Transverse colon (tissue), 4 donors: ENCODE measurements at regions not wholly inside any gene's neighbourhood (a gene's known extent, or its start where the extent isn't known, plus 50 kb on each side); places are given as distances from the start of the nearest gene placed in this dataset.

Experiments used
- DNase-seq: peaks from one replicate; pipeline ENCODE4 v3.0.0-alpha.2; 2019
- H3K27ac ChIP-seq, 4 donors: fragments of 200-600 bp; sonication (generic); 2 replicates each; pipeline ENCODE4 v1.5.1; 2016 to 2018; ENCODE audit warnings: inconsistent platforms in 4 of 4
- H3K27me3 ChIP-seq: fragments of 200-600 bp; sonication (generic); 2 replicates; pipeline ENCODE4 v1.5.1; 2017; ENCODE audit warnings: inconsistent platforms
- H3K36me3 ChIP-seq, 4 donors: fragments of 200-600 bp; sonication (generic); 2 replicates each; pipeline ENCODE4 v1.5.1; 2017 to 2019; ENCODE audit warnings: inconsistent platforms in 4 of 4
- H3K4me1 ChIP-seq, 4 donors: fragments of 200-600 bp; sonication (generic); 2 replicates each; pipeline ENCODE4 v1.5.1; 2017 to 2020; ENCODE audit warnings: inconsistent platforms in 4 of 4
- H3K4me3 ChIP-seq, 4 donors: fragments of 200-600 bp; sonication (generic); 1 replicate in 1 of 4; 2 replicates in 3 of 4; pipeline versions ENCODE4 v1.5.1 to v1.6.1; 2017 to 2019; ENCODE audit warnings: inconsistent platforms in 4 of 4
- H3K9me3 ChIP-seq, 2 donors: fragments of 200-600 bp; sonication (generic); 2 replicates each; pipeline ENCODE4 v1.5.1; 2017 to 2019; ENCODE audit warnings: inconsistent platforms in 2 of 2
- CTCF ChIP-seq, 5 experiments: fragments of 200-600 bp in 3 of 5; fragments of 450-650 bp in 2 of 5; sonication (generic) in 3 of 5; IDR thresholded peaks; 1 replicate in 2 of 5; 2 replicates in 3 of 5; pipeline ENCODE4 v1.5.1; 2016 to 2017; ENCODE audit warnings: antibody characterized with exemption in 5 of 5, inconsistent platforms in 3 of 5, mild to moderate bottlenecking in 2 of 5, moderate library complexity in 1 of 5
- EP300 ChIP-seq: sonication (generic); formaldehyde crosslinking; IDR thresholded peaks from one replicate; pipeline ENCODE4 v1.6.1; 2017; ENCODE audit warnings: antibody characterized with exemption, low read depth
- POLR2A ChIP-seq: fragments of 450-650 bp; IDR thresholded peaks from one replicate; pipeline ENCODE4 v1.6.1; 2016; ENCODE audit warnings: antibody characterized with exemption, mild to moderate bottlenecking, moderate library complexity
- POLR2AphosphoS5 ChIP-seq, 3 donors: sonication (generic); formaldehyde crosslinking; IDR thresholded peaks; one replicate each; pipeline ENCODE4 v1.6.1; 2016; ENCODE audit warnings: antibody characterized with exemption in 3 of 3
- WGBS, 2 donors: methylation state at CpG; one replicate each; pipeline ENCODE4 v1.1.5; 2018; ENCODE audit warnings: low coverage in 1 of 2; 5-methylcytosine and 5-hydroxymethylcytosine counted together
- in situ Hi-C, 4 donors: fragments of 200-750 bp; cut with MboI; loops; one replicate each; pipeline versions ENCODE4 v1.15.0 to v1.15.1; 2017; ENCODE audit warnings: low sequenced_read_pairs in 3 of 4, low pct_ligation_motif_present in 1 of 4, low pct_unique_long_range_greater_than_20kb in 1 of 4
- intact Hi-C: fragments of 100-400 bp; cut with DNase I; formaldehyde crosslinking; loops from one replicate; pipeline ENCODE4 v1.15.1; 2023; ENCODE audit warnings: low total_unique reads

GRCh38 chr4:126697748-126698147 is 935.0 kb upstream of the INTU start:
- no peaks in the 10 kb centered on the region for H3K4me1 ChIP-seq
- H3K27me3 ChIP-seq: no peaks in the 10 kb centered on the region
- in situ Hi-C loops: no loop called here
- TF ChIP-seq POLR2A (no peak), POLR2AphosphoS5 (IDR thresholded peaks at IDR 0.05) (no peak), EP300 (no peak), CTCF (IDR thresholded peaks at IDR 0.05) (no peak)
- H3K4me3 ChIP-seq: no peak overlapping the region
- no peak for DNase-seq
- WGBS, 2 donors: 45 to 76% methylated on average over 1 of the region's 1 CpG
- H3K27ac ChIP-seq: no peak overlapping the region
- no peaks in the 10 kb centered on the region for H3K36me3 ChIP-seq
- intact Hi-C loops: no loop called here
- no peaks in the 10 kb centered on the region for H3K9me3 ChIP-seq

GRCh38 chr4:126698224-126698623 is 934.5 kb upstream of the INTU start:
- Histone ChIP-seq H3K27me3 (no peaks in the 10 kb centered on the region), H3K4me3 (no peak overlapping the region), H3K4me1 (no peaks in the 10 kb centered on the region), H3K27ac (no peak overlapping the region), H3K36me3 (no peaks in the 10 kb centered on the region), H3K9me3 (no peaks in the 10 kb centered on the region)
- no peak for TF ChIP-seq POLR2AphosphoS5 (IDR thresholded peaks at IDR 0.05)
- TF ChIP-seq CTCF (IDR thresholded peaks at IDR 0.05): no peak
- no peak for TF ChIP-seq EP300
- no peak for TF ChIP-seq POLR2A
- no peak for DNase-seq
- intact Hi-C loops: no loop called here
- in situ Hi-C loops: no loop called here
- 90 to 96% methylated on average over 3 of the region's 3 CpGs for WGBS, 2 donors

- Histone ChIP-seq H3K36me3 (no peaks in the 10 kb centered on the region), H3K4me3 (no peak overlapping the region), H3K27me3 (no peaks in the 10 kb centered on the region), H3K9me3 (no peaks in the 10 kb centered on the region), H3K4me1 (no peaks in the 10 kb centered on the region), H3K27ac (no peak overlapping the region)
- 72 to 79% methylated on average over 2 of the region's 2 CpGs for WGBS, 2 donors
- no peak for TF ChIP-seq EP300
- intact Hi-C loops: no loop called here
- in situ Hi-C loops: no loop called here
- DNase-seq: no peak
Observed at GRCh38 chr4:126701756-126702155, 931.0 kb upstream of the INTU start.

GRCh38 chr4:126702747-126703146 is 930.0 kb upstream of the INTU start:
- in situ Hi-C loops: no loop called here
- Histone ChIP-seq H3K36me3 (no peaks in the 10 kb centered on the region), H3K4me1 (no peaks in the 10 kb centered on the region), H3K4me3 (no peak overlapping the region), H3K27me3 (no peaks in the 10 kb centered on the region), H3K9me3 (no peaks in the 10 kb centered on the region), H3K27ac (no peak overlapping the region)
- DNase-seq: no peak
- intact Hi-C loops: no loop called here
- WGBS, 2 donors: 71 to 100% methylated on average over 1 of the region's 1 CpG
- TF ChIP-seq CTCF (IDR thresholded peaks at IDR 0.05) (no peak), POLR2A (no peak), POLR2AphosphoS5 (IDR thresholded peaks at IDR 0.05) (no peak), EP300 (no peak)

- intact Hi-C loops (no loop called here), in situ Hi-C loops (no loop called here)
- no peaks in the 10 kb centered on the region for H3K9me3 ChIP-seq
- no peaks in the 10 kb centered on the region for H3K4me1 ChIP-seq
- H3K36me3 ChIP-seq: no peaks in the 10 kb centered on the region
- H3K4me3 ChIP-seq: no peak overlapping the region
- WGBS, 2 donors: 72% methylated on average over 3 of the region's 3 CpGs
- no peak for TF ChIP-seq POLR2AphosphoS5 (IDR thresholded peaks at IDR 0.05)
- no peak for TF ChIP-seq POLR2A
- TF ChIP-seq EP300: no peak
- TF ChIP-seq CTCF (IDR thresholded peaks at IDR 0.05): no peak
- H3K27ac ChIP-seq: no peak overlapping the region
- H3K27me3 ChIP-seq: no peaks in the 10 kb centered on the region
- no peak for DNase-seq
Observed at GRCh38 chr4:126705266-126705665, 927.5 kb upstream of the INTU start.
